Breast epithelium (tissue), 3 donors: ENCODE measurements at regions not wholly inside any gene's neighbourhood (a gene's known extent, or its start where the extent isn't known, plus 50 kb on each side); places are given as distances from the start of the nearest gene placed in this dataset.

ENCODE experiments used
- POLR2A ChIP-seq: fragments of 450-650 bp; IDR thresholded peaks from one replicate; pipeline ENCODE4 v1.6.1; 2016; ENCODE audit warnings: antibody characterized with exemption, mild to moderate bottlenecking, moderate library complexity
- TF ChIP-seq, protein P1 (sequence below), 3 donors: fragments of 450-650 bp; IDR thresholded peaks; one replicate each; pipeline ENCODE4 v1.5.1; 2016 to 2017; ENCODE audit warnings: antibody characterized with exemption in 3 of 3, mild to moderate bottlenecking in 3 of 3, moderate library complexity in 3 of 3

DNA sequence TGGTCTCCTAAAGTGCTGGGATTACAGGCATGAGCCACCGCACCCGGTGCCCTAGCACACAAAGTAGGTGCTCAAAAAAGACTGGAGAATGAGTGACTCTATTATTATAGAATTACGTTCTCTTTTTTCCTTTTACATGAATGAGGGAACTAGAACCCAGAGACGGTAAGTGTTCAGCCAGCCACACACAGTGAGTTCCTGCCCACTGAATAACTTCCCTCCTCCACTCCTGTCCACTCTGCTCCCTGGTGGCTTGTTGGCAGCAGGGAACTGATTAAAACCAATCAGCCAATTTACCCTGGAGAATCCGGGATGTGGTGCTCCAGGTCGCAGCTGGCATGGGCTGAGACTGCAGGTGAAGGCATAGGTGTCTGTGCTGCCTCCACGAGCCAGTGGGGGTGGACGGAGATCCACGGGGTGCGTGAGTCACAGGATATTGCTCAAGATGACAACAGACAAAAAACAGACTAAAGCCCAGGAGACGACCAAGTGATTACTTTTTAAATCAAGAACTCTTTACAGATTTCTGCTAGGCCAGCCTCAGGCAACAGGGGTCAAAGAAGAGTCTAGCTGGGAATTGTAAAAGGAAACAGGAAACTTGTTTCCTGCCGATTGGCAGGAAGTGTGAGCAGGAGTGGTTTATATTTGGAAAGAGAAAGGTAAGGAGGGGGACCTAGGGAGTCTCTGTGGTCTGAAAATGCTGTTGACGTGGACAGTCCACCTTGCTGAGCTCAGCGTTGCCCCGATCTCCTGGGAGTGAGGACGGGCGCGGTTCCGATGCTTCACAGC lies 95.2 kb upstream of the TP53I11 start:
- TF ChIP-seq, protein P1, sequence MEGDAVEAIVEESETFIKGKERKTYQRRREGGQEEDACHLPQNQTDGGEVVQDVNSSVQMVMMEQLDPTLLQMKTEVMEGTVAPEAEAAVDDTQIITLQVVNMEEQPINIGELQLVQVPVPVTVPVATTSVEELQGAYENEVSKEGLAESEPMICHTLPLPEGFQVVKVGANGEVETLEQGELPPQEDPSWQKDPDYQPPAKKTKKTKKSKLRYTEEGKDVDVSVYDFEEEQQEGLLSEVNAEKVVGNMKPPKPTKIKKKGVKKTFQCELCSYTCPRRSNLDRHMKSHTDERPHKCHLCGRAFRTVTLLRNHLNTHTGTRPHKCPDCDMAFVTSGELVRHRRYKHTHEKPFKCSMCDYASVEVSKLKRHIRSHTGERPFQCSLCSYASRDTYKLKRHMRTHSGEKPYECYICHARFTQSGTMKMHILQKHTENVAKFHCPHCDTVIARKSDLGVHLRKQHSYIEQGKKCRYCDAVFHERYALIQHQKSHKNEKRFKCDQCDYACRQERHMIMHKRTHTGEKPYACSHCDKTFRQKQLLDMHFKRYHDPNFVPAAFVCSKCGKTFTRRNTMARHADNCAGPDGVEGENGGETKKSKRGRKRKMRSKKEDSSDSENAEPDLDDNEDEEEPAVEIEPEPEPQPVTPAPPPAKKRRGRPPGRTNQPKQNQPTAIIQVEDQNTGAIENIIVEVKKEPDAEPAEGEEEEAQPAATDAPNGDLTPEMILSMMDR (IDR thresholded peaks at IDR 0.05): no peak
- no peak for TF ChIP-seq POLR2A
